GM18502 (cell line): ENCODE measurements at regions not wholly inside any gene's neighbourhood (a gene's known extent, or its start where the extent isn't known, plus 50 kb on each side); places are given as distances from the start of the nearest gene placed in this dataset.

Experiments
- ATAC-seq: cut with Tn5 transposase; IDR thresholded peaks from one replicate; pipeline ENCODE4 v1.9.1; 2021; ENCODE audit warnings: mild to moderate bottlenecking; ENCODE audit not compliant: unreplicated experiment, poor library complexity

- ATAC-seq = no peak
These were observed 250.0 kb upstream of the KLF6 start for GRCh38 chr10:4034907-4035598.

GRCh38 chr10:4033341-4033896 lies 248.4 kb upstream of the KLF6 start:
- peak; percentile 93 for ATAC-seq

- no peak for ATAC-seq
These were observed 244.9 kb upstream of the KLF6 start for GRCh38 chr10:4029866-4030265.

GRCh38 chr10:4028854-4029583 lies 244.0 kb upstream of the KLF6 start:
- ATAC-seq = no peak

GRCh38 chr10:4028027-4028471 lies 243.0 kb upstream of the KLF6 start:
- no peak for ATAC-seq

GRCh38 chr10:4025339-4025738 lies 240.3 kb upstream of the KLF6 start:
- no peak for ATAC-seq

- no peak for ATAC-seq
These were observed 239.7 kb upstream of the KLF6 start for GRCh38 chr10:4024516-4025245.

GRCh38 chr10:4024027-4024426 lies 239.0 kb upstream of the KLF6 start:
- no peak for ATAC-seq

- no peak for ATAC-seq
These were observed 237.5 kb upstream of the KLF6 start for GRCh38 chr10:4022473-4022872.

GRCh38 chr10:4020631-4021030 lies 235.6 kb upstream of the KLF6 start:
- ATAC-seq = no peak

- ATAC-seq = no peak
These were observed 233.1 kb upstream of the KLF6 start for GRCh38 chr10:4018054-4018511.

GRCh38 chr10:4017336-4017735 lies 232.3 kb upstream of the KLF6 start:
- ATAC-seq = no peak

- no peak for ATAC-seq
These were observed 231.3 kb upstream of the KLF6 start for GRCh38 chr10:4016214-4016740.

GRCh38 chr10:4013651-4014121 lies 228.7 kb upstream of the KLF6 start:
- peak; percentile 77 for ATAC-seq

GRCh38 chr10:4012848-4013247 lies 227.8 kb upstream of the KLF6 start:
- ATAC-seq = no peak

GRCh38 chr10:4011136-4011812 lies 226.3 kb upstream of the KLF6 start:
- no peak for ATAC-seq

- ATAC-seq = no peak
These were observed 223.8 kb upstream of the KLF6 start for GRCh38 chr10:4008676-4009382.

GRCh38 chr10:4007771-4008170 lies 222.8 kb upstream of the KLF6 start:
- no peak for ATAC-seq

- ATAC-seq = no peak
These were observed 221.8 kb upstream of the KLF6 start for GRCh38 chr10:4006858-4007257.
